ENCODE measurements at regions not wholly inside any gene's neighbourhood (a gene's known extent, or its start where the extent isn't known, plus 50 kb on each side); places are given as distances from the start of the nearest gene placed in this dataset.

DNA sequence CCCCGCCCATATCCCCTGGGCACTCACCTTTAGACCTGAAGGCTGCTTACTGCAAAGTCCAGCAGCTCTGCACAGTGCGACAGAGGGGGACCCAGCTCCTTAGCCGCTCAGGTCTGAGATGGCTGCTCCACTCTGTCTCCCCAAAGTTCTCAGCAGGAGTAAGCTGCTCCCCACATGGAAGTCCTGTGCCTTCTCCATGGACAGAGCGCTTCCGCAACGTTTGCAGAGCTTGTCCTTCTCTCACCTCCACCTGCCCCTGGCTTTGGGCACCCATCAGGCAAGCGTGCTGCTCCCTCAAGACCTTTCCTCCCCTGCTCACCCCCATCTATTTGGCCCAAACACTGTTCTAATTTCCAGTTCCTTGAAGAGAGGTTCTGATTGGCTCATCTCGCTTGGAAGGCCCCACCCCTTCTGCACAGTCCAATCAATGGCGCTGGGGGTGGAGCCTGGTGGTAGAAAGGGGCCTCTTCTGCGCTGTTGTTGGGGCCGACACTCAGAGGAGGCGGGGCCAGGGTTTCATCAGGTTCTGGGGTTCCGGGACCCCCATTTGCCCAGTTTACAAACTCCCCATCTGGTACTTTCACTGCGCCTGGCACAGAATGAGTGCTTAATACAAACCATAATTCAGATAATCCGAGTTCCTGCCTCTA, 137.2 kb downstream of the CYLD start:
- TF ChIP-seq, protein P1, sequence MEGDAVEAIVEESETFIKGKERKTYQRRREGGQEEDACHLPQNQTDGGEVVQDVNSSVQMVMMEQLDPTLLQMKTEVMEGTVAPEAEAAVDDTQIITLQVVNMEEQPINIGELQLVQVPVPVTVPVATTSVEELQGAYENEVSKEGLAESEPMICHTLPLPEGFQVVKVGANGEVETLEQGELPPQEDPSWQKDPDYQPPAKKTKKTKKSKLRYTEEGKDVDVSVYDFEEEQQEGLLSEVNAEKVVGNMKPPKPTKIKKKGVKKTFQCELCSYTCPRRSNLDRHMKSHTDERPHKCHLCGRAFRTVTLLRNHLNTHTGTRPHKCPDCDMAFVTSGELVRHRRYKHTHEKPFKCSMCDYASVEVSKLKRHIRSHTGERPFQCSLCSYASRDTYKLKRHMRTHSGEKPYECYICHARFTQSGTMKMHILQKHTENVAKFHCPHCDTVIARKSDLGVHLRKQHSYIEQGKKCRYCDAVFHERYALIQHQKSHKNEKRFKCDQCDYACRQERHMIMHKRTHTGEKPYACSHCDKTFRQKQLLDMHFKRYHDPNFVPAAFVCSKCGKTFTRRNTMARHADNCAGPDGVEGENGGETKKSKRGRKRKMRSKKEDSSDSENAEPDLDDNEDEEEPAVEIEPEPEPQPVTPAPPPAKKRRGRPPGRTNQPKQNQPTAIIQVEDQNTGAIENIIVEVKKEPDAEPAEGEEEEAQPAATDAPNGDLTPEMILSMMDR (IDR thresholded peaks at IDR 0.05): no peak
- no peak for TF ChIP-seq POLR2A (IDR thresholded peaks at IDR 0.05)

Data from adrenal gland (tissue), 5 donors.